ENCODE measurements at regions not wholly inside any gene's neighbourhood (a gene's known extent, or its start where the extent isn't known, plus 50 kb on each side); places are given as distances from the start of the nearest gene placed in this dataset.

- TF ChIP-seq GABPA (IDR thresholded peaks at IDR 0.05 in 1 of 2, conservative IDR thresholded peaks at IDR 0.05 in 1 of 2) (no peak), HNF4A (conservative IDR thresholded peaks at IDR 0.05) (no peak), CTCF (IDR thresholded peaks at IDR 0.05; ENCODE audit: low read depth, low read length, missing input control) (no peak), SP1 (IDR thresholded peaks at IDR 0.05) (no peak), YY1 (IDR thresholded peaks at IDR 0.05) (no peak), TAF1 (conservative IDR thresholded peaks at IDR 0.05) (no peak), ZBTB33 (IDR thresholded peaks at IDR 0.05) (no peak), MAX (IDR thresholded peaks at IDR 0.05) (no peak)
Observed at GRCh38 chr13:29703421-29703820, 107.9 kb upstream of the SLC7A1 start.

Data from liver (tissue), 3 donors.